AG10803 (cell line): ENCODE measurements at regions not wholly inside any gene's neighbourhood (a gene's known extent, or its start where the extent isn't known, plus 50 kb on each side); places are given as distances from the start of the nearest gene placed in this dataset.
"Not testable (repeated sequence)": the region's sequence is repeated elsewhere in the genome, so short reads cannot be mapped to it uniquely, and the experiment has no call there.

Source experiments
- DNase-seq: peaks from one replicate; pipeline ENCODE4 v3.0.0; 2010; ENCODE audit warnings: low read depth
- H3K4me3 ChIP-seq: 2 replicates; pipeline ENCODE4 v1.5.1; 2011; ENCODE audit warnings: mild to moderate bottlenecking, low read length, control low read depth
- CTCF ChIP-seq: conservative IDR thresholded peaks from 2 replicates; pipeline ENCODE4 v1.5.1; 2011; ENCODE audit warnings: mild to moderate bottlenecking, low read length, control low read depth, inconsistent platforms

GRCh38 chr3:180430896-180431295 lies 171.1 kb upstream of the TTC14 start:
- TF ChIP-seq CTCF, result no peak
- no peak for DNase-seq
- H3K4me3 ChIP-seq, result no peak overlapping the region

GRCh38 chr3:180433152-180433551 lies 168.8 kb upstream of the TTC14 start:
- no peak for TF ChIP-seq CTCF
- peak; percentile 44 for DNase-seq
- H3K4me3 ChIP-seq, result no peak overlapping the region

GRCh38 chr3:180447136-180447535 lies 154.8 kb upstream of the TTC14 start:
- no peak for TF ChIP-seq CTCF
- DNase-seq, result peak; percentile 9
- H3K4me3 ChIP-seq, result no peak overlapping the region

- not testable (repeated sequence) for DNase-seq
Observed at GRCh38 chr3:180448407-180448806, 153.6 kb upstream of the TTC14 start.

GRCh38 chr3:180457225-180457624 lies 144.7 kb upstream of the TTC14 start:
- H3K4me3 ChIP-seq, result no peak overlapping the region
- no peak for TF ChIP-seq CTCF
- no peak for DNase-seq

More at GRCh38 chr3:180448407-180448806, 153.6 kb upstream of the TTC14 start:
- H3K4me3 ChIP-seq, result not testable (repeated sequence)

GRCh38 chr3:180466401-180467011 lies 135.5 kb upstream of the TTC14 start:
- no peak for TF ChIP-seq CTCF
- no peak for DNase-seq
- no peak overlapping the region for H3K4me3 ChIP-seq

- DNase-seq, result no peak
- TF ChIP-seq CTCF, result no peak
- H3K4me3 ChIP-seq, result no peak overlapping the region
Observed at GRCh38 chr3:180467177-180467576, 134.8 kb upstream of the TTC14 start.

GRCh38 chr3:180469149-180469548 lies 132.8 kb upstream of the TTC14 start:
- no peak overlapping the region for H3K4me3 ChIP-seq
- DNase-seq, result no peak
- no peak for TF ChIP-seq CTCF
